ENCODE measurements at regions not wholly inside any gene's neighbourhood (a gene's known extent, or its start where the extent isn't known, plus 50 kb on each side); places are given as distances from the start of the nearest gene placed in this dataset.

GRCh38 chr2:228697456-228697855 lies 516.0 kb upstream of the SPHKAP start:
- ChIA-PET POLR2A (ENCODE audit: unreplicated experiment) (no interaction called here), CTCF (no interaction called here)
- Histone ChIP-seq H3K4me1 (ENCODE audit: insufficient read depth, low read length) (peaks cover 19% of the 10 kb centered on the region), H2AFZ (ENCODE audit: low read length) (no peak overlapping the region), H3K9ac (ENCODE audit: low read length) (no peak overlapping the region), H3K4me2 (ENCODE audit: low read length) (no peak overlapping the region), H3K27me3 (ENCODE audit: low read length) (no peaks in the 10 kb centered on the region), H3K4me3 (ENCODE audit: low read length) (no peak overlapping the region), H3F3A (ENCODE audit: low read length, unreplicated experiment) (no peaks in the 10 kb centered on the region), H3K9me2 (replicated peaks; ENCODE audit: low read length) (no peaks in the 10 kb centered on the region), H3K27ac (ENCODE audit: low read length) (no peak overlapping the region), H3K79me2 (ENCODE audit: low read length) (no peaks in the 10 kb centered on the region), H3K9me3 (ENCODE audit: low read length) (no peaks in the 10 kb centered on the region), H3K36me3 (ENCODE audit: low read depth, low read length) (no peaks in the 10 kb centered on the region), H4K20me1 (ENCODE audit: low read length) (no peaks in the 10 kb centered on the region)
- no peak for ATAC-seq
- DNase-seq, result no peak
- no TSS peak for BruUV-seq (replicated peaks)
- no peak for TF ChIP-seq EZH2 (IDR thresholded peaks at IDR 0.05; ENCODE audit: low read length, unreplicated experiment)
- no peak for TF ChIP-seq EZH2phosphoT487 (IDR thresholded peaks at IDR 0.05; ENCODE audit: borderline replicate concordance, low read length)
- no peak for TF ChIP-seq CTCF (conservative IDR thresholded peaks at IDR 0.05; ENCODE audit: low read depth, low read length)
- intact Hi-C loops (cut with micrococcal nuclease), result loop anchor here (5.0 kb wide), 1 partner anchor 435 kb away; no protein-coding TSS in a partner anchor

- Histone ChIP-seq H3K4me2 (ENCODE audit: low read length) (no peak overlapping the region), H3K79me2 (ENCODE audit: low read length) (no peaks in the 10 kb centered on the region), H3K4me1 (ENCODE audit: insufficient read depth, low read length) (no peaks in the 10 kb centered on the region), H3K27ac (ENCODE audit: low read length) (no peak overlapping the region), H3K4me3 (ENCODE audit: low read length) (no peak overlapping the region), H3K9me3 (ENCODE audit: low read length) (no peaks in the 10 kb centered on the region), H3F3A (ENCODE audit: low read length, unreplicated experiment) (no peaks in the 10 kb centered on the region), H3K36me3 (ENCODE audit: low read depth, low read length) (no peaks in the 10 kb centered on the region), H2AFZ (ENCODE audit: low read length) (no peak overlapping the region), H3K9ac (ENCODE audit: low read length) (no peak overlapping the region), H3K9me2 (replicated peaks; ENCODE audit: low read length) (no peaks in the 10 kb centered on the region), H4K20me1 (ENCODE audit: low read length) (no peaks in the 10 kb centered on the region), H3K27me3 (ENCODE audit: low read length) (0 out of 2 replicates have a peak, but pooled peaks cover 6% of the 10 kb centered on the region)
- intact Hi-C loops (cut with micrococcal nuclease), result no loop called here
- ChIA-PET CTCF (interaction anchor here (0.5 kb wide), 1 partner anchor 950 kb away, joined by 3 read pairs; no protein-coding TSS in a partner anchor), POLR2A (ENCODE audit: unreplicated experiment) (no interaction called here)
- ATAC-seq (no peak), DNase-seq (no peak)
- no TSS peak for BruUV-seq (replicated peaks)
- TF ChIP-seq EZH2 (IDR thresholded peaks at IDR 0.05; ENCODE audit: low read length, unreplicated experiment), result no peak
Measured at GRCh38 chr2:228690681-228691080, 509.2 kb upstream of the SPHKAP start.

GRCh38 chr2:228689053-228689452 lies 507.6 kb upstream of the SPHKAP start:
- BruUV-seq (replicated peaks), result no TSS peak

More at GRCh38 chr2:228689053-228689452, 507.6 kb upstream of the SPHKAP start:
- Histone ChIP-seq H3K4me2 (ENCODE audit: low read length) (no peak overlapping the region), H3K4me3 (ENCODE audit: low read length) (no peak overlapping the region), H4K20me1 (ENCODE audit: low read length) (no peaks in the 10 kb centered on the region), H2AFZ (ENCODE audit: low read length) (no peak overlapping the region), H3K27me3 (ENCODE audit: low read length) (0 out of 2 replicates have a peak, but pooled peaks cover 6% of the 10 kb centered on the region), H3F3A (ENCODE audit: low read length, unreplicated experiment) (no peaks in the 10 kb centered on the region), H3K79me2 (ENCODE audit: low read length) (no peaks in the 10 kb centered on the region), H3K9me3 (ENCODE audit: low read length) (no peaks in the 10 kb centered on the region), H3K9me2 (replicated peaks; ENCODE audit: low read length) (no peaks in the 10 kb centered on the region), H3K27ac (ENCODE audit: low read length) (no peak overlapping the region), H3K9ac (ENCODE audit: low read length) (no peak overlapping the region), H3K4me1 (ENCODE audit: insufficient read depth, low read length) (no peaks in the 10 kb centered on the region), H3K36me3 (ENCODE audit: low read depth, low read length) (no peaks in the 10 kb centered on the region)
- intact Hi-C loops (cut with micrococcal nuclease), result loop anchor here (10.0 kb wide), 1 partner anchor 896 kb away; no protein-coding TSS in a partner anchor
- ATAC-seq (no peak), DNase-seq (peak; percentile 24)
- CTCF ChIA-PET, result no interaction called here
- POLR2A ChIA-PET (ENCODE audit: unreplicated experiment), result no interaction called here
- no peak for TF ChIP-seq EZH2phosphoT487 (IDR thresholded peaks at IDR 0.05; ENCODE audit: borderline replicate concordance, low read length)
- TF ChIP-seq EZH2 (IDR thresholded peaks at IDR 0.05; ENCODE audit: low read length, unreplicated experiment), result no peak
- peak; percentile 46; the same call in 1 of the 2 replicates for TF ChIP-seq CTCF (conservative IDR thresholded peaks at IDR 0.05; ENCODE audit: low read depth, low read length)
